ENCODE measurements at regions not wholly inside any gene's neighbourhood (a gene's known extent, or its start where the extent isn't known, plus 50 kb on each side); places are given as distances from the start of the nearest gene placed in this dataset.

GRCh38 chr20:58008866-58009265, 219.6 kb downstream of the ANKRD60 start:
- H3K9ac ChIP-seq (ENCODE audit: low read depth, low read length, poor library complexity, severe bottlenecking) = no peak overlapping the region
- no peak overlapping the region for H3K4me3 ChIP-seq (ENCODE audit: low read length, poor library complexity, severe bottlenecking)
- H3K9me3 ChIP-seq (ENCODE audit: insufficient read depth, low read depth, low read length) = no peaks in the 10 kb centered on the region
- no peaks in the 10 kb centered on the region for H3K27me3 ChIP-seq (ENCODE audit: insufficient read depth, low read length, poor library complexity, severe bottlenecking)
- H3K9me2 ChIP-seq (replicated peaks; ENCODE audit: low read depth, low read length) = no peaks in the 10 kb centered on the region
- H2AFZ ChIP-seq (ENCODE audit: low read length) = no peak overlapping the region
- H3K4me1 ChIP-seq (ENCODE audit: insufficient read depth, low read length, poor library complexity, severe bottlenecking) = no peaks in the 10 kb centered on the region
- TF ChIP-seq EZH2phosphoT487 (IDR thresholded peaks at IDR 0.05; ENCODE audit: borderline replicate concordance) = no peak
- TF ChIP-seq, protein P1, sequence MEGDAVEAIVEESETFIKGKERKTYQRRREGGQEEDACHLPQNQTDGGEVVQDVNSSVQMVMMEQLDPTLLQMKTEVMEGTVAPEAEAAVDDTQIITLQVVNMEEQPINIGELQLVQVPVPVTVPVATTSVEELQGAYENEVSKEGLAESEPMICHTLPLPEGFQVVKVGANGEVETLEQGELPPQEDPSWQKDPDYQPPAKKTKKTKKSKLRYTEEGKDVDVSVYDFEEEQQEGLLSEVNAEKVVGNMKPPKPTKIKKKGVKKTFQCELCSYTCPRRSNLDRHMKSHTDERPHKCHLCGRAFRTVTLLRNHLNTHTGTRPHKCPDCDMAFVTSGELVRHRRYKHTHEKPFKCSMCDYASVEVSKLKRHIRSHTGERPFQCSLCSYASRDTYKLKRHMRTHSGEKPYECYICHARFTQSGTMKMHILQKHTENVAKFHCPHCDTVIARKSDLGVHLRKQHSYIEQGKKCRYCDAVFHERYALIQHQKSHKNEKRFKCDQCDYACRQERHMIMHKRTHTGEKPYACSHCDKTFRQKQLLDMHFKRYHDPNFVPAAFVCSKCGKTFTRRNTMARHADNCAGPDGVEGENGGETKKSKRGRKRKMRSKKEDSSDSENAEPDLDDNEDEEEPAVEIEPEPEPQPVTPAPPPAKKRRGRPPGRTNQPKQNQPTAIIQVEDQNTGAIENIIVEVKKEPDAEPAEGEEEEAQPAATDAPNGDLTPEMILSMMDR (conservative IDR thresholded peaks at IDR 0.05; ENCODE audit: low read length) = no peak
- H4K20me1 ChIP-seq (ENCODE audit: insufficient read depth, low read length, poor library complexity, severe bottlenecking) = no peaks in the 10 kb centered on the region
- H3K4me2 ChIP-seq (ENCODE audit: low read depth, low read length, poor library complexity, severe bottlenecking) = no peak overlapping the region
- H3K36me3 ChIP-seq (ENCODE audit: insufficient read depth, low read length) = no peaks in the 10 kb centered on the region
- H3F3A ChIP-seq (ENCODE audit: low read depth) = no peaks in the 10 kb centered on the region
- no peaks in the 10 kb centered on the region for H3K79me2 ChIP-seq (ENCODE audit: insufficient read depth, low read length)

DNA sequence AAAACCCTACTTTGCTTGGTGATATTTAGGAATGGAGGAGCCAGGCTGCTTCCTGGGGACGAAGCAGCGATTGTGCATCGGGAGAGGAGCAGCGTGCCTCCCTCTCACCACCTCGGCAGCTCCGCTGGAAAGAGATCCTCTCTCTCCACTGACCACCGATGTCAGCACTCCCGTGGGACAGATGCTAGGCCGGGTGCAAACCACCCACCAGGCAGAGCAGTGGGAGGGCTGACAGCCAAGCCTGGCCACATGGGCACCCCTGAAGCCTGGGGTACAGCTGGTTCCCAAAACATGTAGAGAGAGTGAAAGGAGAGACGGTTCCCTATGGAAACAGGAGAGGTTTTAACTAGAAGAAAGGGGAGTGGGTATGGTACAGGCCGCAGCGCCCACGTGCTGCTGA, 220.0 kb downstream of the ANKRD60 start:
- no peaks in the 10 kb centered on the region for H3K27me3 ChIP-seq (ENCODE audit: insufficient read depth, low read length, poor library complexity, severe bottlenecking)
- no peaks in the 10 kb centered on the region for H3F3A ChIP-seq (ENCODE audit: low read depth)
- no peaks in the 10 kb centered on the region for H4K20me1 ChIP-seq (ENCODE audit: insufficient read depth, low read length, poor library complexity, severe bottlenecking)

DNA sequence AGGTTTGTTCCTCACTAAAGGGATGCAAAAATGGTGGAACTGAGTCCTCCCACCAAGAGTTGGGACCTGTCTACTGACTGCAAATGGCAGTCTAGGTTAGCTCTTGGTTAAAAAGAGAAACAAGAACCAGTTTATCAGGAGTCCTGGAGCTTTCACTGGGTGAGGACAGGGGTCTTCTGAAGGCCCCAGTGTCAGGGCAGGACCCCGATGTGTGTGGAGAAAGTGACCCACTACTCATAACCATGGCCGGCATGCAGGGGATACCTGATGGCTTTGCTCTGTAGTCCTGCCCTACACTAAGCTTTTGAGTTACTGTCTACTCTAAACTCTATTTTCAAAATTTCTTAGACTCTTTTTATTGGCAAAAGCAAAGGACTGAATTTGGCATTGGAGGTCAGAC, 220.5 kb downstream of the ANKRD60 start:
- Histone ChIP-seq H3K27me3 (ENCODE audit: insufficient read depth, low read length, poor library complexity, severe bottlenecking) (no peaks in the 10 kb centered on the region), H3K36me3 (ENCODE audit: insufficient read depth, low read length) (no peaks in the 10 kb centered on the region), H3K9me2 (replicated peaks; ENCODE audit: low read depth, low read length) (no peaks in the 10 kb centered on the region), H3K79me2 (ENCODE audit: insufficient read depth, low read length) (no peaks in the 10 kb centered on the region), H3F3A (ENCODE audit: low read depth) (no peaks in the 10 kb centered on the region), H3K9ac (ENCODE audit: low read depth, low read length, poor library complexity, severe bottlenecking) (no peak overlapping the region), H4K20me1 (ENCODE audit: insufficient read depth, low read length, poor library complexity, severe bottlenecking) (no peaks in the 10 kb centered on the region), H3K9me3 (ENCODE audit: insufficient read depth, low read depth, low read length) (no peaks in the 10 kb centered on the region), H2AFZ (ENCODE audit: low read length) (no peak overlapping the region), H3K4me2 (ENCODE audit: low read depth, low read length, poor library complexity, severe bottlenecking) (no peak overlapping the region), H3K4me1 (ENCODE audit: insufficient read depth, low read length, poor library complexity, severe bottlenecking) (no peaks in the 10 kb centered on the region), H3K4me3 (ENCODE audit: low read length, poor library complexity, severe bottlenecking) (no peak overlapping the region)
- TF ChIP-seq, protein P1 (conservative IDR thresholded peaks at IDR 0.05; ENCODE audit: low read length) = no peak
- no peak for TF ChIP-seq EZH2phosphoT487 (IDR thresholded peaks at IDR 0.05; ENCODE audit: borderline replicate concordance)

More for the DNA sequence above, 220.0 kb downstream of the ANKRD60 start:
- no peak overlapping the region for H3K4me3 ChIP-seq (ENCODE audit: low read length, poor library complexity, severe bottlenecking)
- no peak for TF ChIP-seq EZH2phosphoT487 (IDR thresholded peaks at IDR 0.05; ENCODE audit: borderline replicate concordance)
- TF ChIP-seq, protein P1 (conservative IDR thresholded peaks at IDR 0.05; ENCODE audit: low read length) = no peak
- no peaks in the 10 kb centered on the region for H3K9me3 ChIP-seq (ENCODE audit: insufficient read depth, low read depth, low read length)
- no peaks in the 10 kb centered on the region for H3K4me1 ChIP-seq (ENCODE audit: insufficient read depth, low read length, poor library complexity, severe bottlenecking)
- no peak overlapping the region for H3K9ac ChIP-seq (ENCODE audit: low read depth, low read length, poor library complexity, severe bottlenecking)
- no peaks in the 10 kb centered on the region for H3K9me2 ChIP-seq (replicated peaks; ENCODE audit: low read depth, low read length)
- H3K4me2 ChIP-seq (ENCODE audit: low read depth, low read length, poor library complexity, severe bottlenecking) = no peak overlapping the region
- H3K79me2 ChIP-seq (ENCODE audit: insufficient read depth, low read length) = no peaks in the 10 kb centered on the region
- no peaks in the 10 kb centered on the region for H3K36me3 ChIP-seq (ENCODE audit: insufficient read depth, low read length)
- no peak overlapping the region for H2AFZ ChIP-seq (ENCODE audit: low read length)
